ENCODE measurements at regions not wholly inside any gene's neighbourhood (a gene's known extent, or its start where the extent isn't known, plus 50 kb on each side); places are given as distances from the start of the nearest gene placed in this dataset.
"Not testable (repeated sequence)": the region's sequence is repeated elsewhere in the genome, so short reads cannot be mapped to it uniquely, and the experiment has no call there.

DNA sequence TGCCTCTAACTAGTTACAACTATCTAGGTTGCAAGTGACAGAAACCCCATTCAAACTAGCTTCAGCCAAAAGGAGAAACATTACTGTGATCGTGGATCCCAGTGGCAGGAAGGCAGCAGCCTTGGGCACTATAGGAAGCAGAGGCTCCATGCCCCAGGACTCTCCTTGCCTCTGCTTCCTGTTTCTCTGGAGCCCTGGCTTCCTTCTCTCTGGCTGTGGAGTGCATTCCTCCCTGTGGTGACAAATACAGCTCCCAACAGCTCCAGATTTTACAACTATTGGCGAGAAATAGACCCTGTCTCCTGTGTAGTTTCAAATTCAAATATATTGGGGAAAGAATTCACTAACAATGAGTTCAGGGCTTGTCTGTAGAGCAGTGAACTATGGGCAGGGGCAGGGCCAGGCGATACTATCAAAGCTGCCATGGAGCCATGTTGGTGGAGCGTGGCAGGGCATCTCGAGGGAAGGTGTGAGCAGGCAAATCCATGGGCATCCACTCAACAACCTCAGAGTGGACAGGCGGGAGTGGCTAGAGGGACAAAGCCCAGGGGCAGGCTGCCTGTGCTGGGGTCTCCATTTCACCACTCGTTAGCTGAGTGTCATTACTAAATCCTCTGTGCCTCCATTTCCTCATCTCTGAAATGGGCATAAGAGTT lies 189.5 kb downstream of the ERCC6L2 start:
- DNase-seq (ENCODE audit: low spot score), result no peak

DNA sequence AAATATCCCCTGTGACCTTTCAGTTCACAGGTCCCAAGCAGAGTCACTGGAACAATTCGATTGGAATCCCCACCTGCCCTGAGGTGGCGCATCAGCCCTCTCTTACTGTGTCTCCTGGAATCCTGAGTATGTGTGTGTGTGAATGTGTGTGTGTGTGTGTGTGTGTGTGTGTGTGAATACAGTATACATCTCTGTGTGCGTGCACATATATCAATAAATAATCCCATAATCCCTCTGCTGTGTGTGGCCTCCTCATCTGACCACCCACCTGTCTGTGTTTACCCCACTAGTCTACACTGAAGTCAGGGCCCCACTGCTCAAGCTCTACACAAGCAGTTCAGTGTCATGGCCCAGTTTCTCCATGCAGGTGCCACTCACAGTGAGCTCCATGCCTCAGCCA lies 187.4 kb downstream of the ERCC6L2 start:
- no peak for DNase-seq (ENCODE audit: low spot score)

DNA sequence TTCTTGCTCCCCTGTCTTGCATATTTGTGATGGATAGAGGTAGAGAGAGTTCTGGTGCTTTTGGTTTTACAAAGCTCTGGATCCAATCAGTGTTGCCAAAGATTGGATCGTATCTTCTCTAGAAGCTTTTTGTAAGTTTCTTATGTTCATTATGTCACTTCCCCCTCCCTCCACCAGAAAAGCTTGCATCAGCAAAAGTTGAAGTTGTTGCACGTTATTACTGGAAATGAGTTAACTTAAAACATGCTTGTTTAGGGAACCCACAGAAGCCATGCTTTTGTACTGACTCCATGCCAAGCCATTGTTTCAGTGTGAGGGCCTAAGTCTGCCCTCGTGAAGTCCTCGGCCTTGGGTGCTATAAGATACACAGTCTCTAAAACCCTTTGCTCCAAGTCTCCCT lies 186.5 kb downstream of the ERCC6L2 start:
- no peak for DNase-seq (ENCODE audit: low spot score)

DNA sequence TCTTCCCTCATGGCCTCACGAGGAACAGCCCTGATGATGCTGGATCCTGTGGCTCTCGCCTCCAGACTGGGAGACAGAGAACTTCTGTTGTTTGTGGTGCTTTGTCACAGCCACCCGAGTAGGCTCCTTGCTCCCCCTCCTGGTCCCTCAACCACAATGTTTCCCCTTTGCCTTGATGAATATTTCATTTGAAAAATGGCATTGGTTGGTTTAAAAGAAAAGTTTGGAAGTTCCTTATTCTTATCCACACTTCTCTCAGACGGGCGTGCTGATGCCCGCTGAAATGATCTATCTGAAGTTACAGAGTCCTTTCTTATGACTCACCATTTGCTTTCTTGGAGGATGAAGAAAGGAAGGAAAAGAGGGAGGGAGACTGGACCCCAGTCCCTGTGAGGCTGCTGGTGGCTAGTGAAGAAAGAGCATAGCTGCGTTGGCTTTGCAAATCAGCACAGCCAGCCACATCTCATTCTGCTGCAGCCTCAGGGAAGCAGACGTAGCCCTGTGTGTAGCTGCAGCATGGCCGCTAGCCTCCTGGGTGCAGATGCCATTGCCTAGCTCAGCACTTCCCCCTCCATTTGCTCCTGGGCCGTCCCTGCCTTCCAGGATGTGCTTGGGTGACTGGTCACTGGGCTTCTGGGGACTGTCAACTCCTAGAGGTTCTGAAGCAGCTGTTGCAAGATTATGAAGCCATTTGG lies 185.9 kb downstream of the ERCC6L2 start:
- DNase-seq (ENCODE audit: low spot score), result peak; percentile 53

DNA sequence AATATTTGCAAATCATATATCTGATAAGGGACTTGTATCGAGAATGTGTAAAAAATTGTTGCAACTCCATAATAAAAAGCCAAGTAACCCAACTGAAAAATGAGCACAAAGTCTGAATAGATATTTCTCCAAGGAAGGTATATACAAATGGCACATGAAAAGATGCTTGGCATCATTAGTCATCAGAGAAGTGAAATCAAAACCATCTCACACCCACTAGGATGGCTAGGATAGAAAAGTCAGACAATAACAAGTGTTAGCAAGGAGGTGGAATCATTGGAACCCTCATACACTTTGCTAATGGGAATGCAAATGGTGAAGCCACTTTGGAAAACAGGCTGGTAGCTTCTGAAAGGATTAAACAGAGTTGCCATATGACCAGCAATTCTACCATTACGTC lies 182.7 kb downstream of the ERCC6L2 start:
- no peak for DNase-seq (ENCODE audit: low spot score)

DNA sequence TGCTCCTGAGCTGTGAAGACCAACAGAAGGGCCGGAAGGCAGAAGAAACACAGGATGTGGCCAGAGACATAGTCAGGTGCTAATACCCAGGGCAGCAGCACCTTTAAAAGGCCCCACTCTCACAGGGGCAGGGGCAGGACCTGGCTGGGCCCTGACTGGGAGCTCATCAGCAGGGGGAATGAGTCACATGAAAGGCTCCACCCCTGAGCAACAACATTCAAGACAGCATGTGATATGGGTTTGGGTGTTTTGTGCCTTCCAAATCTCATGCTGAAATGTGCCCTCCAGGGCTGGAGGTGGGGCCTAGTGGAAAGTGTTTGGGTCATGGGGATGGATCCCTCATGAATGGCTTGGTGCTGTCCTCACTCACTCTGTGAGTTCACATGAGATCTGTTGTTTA lies 181.7 kb downstream of the ERCC6L2 start:
- DNase-seq (ENCODE audit: low spot score), result no peak

DNA sequence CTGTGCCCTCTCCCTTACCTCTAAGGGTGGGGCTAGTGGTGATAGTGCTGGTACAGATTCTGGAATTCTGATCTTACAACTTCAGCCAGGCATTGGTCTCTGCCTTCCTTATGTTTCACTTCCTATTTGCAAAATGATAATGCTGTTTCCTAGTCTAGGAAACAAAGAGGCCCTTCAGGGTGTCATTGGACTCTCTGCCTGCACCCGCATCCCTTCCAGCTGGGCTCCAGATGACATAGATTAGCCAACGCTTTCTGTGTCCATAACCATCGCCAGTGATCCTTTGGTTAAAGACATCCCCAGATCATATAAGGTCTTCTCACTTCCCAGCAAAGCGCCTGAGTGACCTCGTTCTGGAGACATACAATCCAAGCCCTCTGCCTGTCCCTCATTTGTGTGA lies 180.7 kb downstream of the ERCC6L2 start:
- DNase-seq (ENCODE audit: low spot score), result no peak

DNA sequence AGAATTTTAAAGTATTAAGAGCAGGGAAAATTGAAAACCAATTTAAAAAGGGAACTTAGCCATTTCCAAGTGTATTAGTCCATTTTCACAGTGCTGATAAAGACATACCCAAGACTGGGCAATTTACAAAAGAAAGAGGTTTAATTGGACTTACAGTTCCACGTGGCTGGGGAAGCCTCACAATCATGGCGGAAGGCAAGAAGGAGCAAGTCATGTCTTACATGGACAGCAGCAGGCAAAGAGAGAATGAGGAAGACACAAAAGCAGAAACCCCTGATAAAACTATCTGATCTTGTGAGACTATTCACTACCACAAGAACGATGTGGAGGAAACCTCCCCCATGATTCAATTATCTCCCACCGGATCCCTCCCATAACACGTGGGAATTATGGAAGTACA lies 178.8 kb downstream of the ERCC6L2 start:
- DNase-seq (ENCODE audit: low spot score), result not testable (repeated sequence)

DNA sequence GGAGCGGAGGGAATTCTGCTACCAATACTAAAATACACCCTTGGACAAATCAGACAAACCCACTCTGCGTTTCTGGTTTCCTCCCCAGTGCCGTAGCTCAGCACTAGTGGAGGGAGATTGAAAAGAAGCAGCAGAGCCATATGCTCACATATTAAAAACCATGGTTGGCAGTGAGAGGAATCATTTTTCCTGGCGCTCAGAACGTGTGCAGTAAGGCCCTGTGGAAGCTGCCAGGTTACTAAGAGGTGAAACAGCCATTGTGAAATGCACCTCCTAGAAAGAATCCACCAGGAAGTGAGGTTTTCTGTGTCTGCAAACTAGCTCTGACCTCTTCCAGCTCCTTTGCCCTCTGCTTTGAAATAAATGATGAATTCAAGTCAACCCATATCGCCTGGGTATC lies 177.2 kb downstream of the ERCC6L2 start:
- DNase-seq (ENCODE audit: low spot score), result no peak

DNA sequence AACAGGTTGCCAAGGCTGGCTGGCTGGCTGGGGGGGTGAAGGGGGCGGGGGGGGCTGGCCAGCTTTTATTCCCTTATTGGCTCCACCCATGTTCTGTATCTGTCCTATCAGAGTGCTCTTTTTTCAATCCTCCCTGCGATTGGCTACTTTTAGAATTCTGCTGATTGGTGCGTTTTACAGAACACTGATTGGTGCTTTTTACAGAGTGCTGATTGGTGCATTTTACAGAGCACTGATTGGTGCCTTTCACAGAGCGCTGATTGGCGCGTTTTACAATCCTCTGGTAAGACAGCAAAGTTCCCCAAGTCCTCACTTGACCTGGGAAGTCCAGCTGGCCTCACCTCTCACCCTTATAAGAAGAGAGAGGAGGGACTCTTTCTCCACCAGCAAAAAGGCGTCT lies 175.9 kb downstream of the ERCC6L2 start:
- no peak for DNase-seq (ENCODE audit: low spot score)

DNA sequence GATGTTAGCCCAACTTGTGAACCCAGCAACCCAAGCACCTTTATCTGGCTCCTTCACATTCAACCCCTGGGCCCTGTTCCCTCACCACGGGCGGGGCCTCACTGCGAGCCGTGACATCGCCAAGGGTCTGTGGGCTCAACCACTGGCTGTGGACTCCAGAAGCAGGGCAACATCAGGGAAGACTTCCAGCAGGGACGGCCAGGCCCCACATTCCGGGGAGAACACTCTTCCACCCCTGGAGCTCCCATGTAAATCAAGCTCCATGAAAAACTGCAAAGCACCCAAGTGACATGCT lies 175.3 kb downstream of the ERCC6L2 start:
- DNase-seq (ENCODE audit: low spot score), result no peak

DNA sequence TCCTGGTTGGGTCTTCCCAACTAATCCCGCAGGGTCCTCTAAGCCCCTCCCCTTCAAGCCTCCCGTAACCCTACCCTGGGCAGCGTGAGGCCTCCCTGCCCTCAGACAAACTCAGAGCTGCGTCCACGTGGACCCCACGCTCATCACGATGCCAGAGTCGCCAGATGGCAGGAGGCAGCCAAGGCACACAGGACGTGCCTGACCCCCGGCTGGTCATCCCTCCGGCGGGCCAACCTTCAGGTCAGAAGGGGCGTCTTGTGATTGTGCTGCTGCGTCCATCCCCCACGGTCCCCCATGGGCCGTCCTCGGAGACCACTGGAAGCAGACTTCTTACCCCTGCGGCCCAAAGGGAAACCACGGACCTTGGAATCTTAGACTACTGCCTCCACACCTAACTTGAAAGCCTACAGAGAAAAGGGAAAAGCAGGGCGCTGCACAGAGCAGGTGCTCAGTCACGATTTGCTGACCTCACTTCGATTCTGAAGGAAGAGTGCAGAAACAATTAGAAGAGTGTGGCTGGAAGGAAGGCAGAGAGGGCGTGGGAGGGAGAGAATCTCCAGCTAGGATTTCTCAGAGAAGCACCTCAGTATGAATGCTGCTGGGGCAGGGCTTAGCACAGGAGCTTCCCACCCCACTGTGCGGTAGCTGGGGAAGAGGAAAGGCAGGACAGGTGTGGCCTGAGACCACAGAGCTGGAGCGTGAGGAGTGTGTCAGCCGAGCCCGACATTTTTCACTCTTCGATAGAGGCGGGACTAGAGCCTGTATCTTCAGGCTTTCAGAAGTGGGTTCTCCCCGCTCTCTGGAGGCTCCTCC lies 174.8 kb downstream of the ERCC6L2 start:
- DNase-seq (ENCODE audit: low spot score), result no peak

DNA sequence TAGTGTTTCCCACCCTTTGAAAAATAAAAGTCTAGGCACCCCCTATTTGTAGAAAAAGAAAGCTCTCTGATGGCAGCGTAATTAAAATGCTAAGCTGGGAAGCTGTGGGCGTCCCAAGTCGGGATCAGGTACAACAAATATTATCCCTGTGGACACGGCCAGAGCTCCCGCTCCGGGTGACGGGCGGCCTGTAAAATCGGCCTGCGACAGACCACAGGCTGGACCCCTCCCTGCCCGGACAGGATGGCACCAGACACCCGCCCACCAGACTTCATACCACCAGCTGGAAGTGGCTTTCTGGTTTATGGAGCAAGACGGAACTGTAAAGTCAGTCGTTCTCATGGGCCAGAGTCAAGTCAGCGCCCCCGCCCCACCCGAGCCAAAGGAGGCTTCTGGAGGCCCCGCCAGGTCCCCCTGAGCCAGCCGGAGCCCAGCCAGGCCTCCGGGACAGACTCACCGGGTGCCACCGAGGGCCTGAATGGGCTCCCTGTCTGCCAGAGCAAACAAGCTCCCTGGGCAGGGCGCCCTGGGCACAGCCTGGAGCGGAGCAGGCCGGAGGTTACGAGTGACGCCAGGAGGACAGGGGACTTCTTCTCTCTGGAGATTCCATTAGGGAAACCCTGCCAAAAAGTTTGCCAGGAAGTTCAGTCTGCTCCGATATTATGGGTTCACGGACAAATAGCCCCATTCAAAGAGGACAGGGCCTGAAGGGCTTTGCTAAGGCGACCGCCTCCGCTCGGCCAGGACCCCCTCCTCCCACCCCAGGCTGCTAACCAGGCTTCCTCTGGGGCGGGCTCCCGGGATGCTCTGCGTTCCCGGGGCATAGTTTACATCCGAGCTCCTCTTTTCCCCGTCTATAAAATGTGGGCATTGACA lies 173.7 kb downstream of the ERCC6L2 start:
- DNase-seq (ENCODE audit: low spot score), result no peak

DNA sequence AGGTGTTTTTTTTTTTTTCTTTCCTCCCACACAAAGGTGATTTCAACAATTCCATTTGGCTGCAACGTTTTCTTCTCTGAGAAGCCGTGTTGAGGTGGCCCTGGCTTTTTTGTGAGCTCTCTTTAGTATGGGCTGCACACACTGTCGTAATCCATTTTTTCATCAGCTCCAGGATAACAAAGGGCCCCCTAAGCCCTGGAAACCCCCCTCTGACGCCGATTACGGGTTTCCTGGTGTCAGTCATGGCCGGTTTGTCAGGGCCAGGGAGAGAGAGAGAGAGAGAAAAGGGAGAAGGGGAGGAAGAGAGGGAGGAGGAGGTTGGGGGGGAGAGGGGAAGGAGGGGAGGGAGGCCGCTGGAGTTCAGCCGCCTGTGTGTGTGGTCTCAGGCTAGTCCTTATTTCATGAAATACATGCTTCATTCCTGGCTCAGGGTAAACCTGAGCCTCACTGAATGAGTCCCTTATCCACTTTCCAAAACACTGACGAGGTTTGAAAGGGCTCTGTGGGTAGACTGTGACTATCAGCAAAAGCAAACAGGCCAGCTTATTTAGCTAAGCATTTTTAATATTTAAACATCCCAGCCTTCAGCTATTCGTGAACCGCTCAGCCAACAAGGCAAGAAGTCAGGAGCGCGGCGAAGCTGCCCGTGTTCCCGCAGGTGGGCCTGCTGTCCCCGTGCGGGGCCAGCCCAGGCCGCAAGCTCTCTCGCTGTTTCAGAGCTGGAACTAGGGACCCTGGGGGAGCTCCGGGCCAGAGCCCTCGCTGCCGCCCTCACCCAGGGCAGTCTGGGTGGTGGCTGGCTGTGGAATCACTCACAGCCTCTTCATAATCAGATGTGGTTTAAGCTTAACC lies 172.8 kb downstream of the ERCC6L2 start:
- no peak for DNase-seq (ENCODE audit: low spot score)

DNA sequence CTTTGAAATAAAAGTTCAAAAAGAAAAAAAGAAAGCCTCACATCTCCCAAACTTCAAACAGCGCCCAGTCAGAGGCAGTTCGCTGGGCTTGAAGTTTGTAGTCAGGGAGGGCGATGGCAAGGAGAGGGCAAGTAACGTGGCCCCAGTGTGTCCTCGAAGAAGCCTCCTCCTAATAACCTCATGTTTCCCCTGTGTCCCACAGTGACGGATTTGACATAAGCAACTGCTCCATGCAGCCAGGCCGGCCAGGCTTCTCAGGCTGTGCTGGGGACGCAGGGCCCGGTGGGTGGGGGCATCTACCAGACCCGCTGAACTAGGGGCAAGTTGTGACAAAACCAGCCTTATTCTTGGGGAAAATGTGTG lies 172.2 kb downstream of the ERCC6L2 start:
- no peak for DNase-seq (ENCODE audit: low spot score)

DNA sequence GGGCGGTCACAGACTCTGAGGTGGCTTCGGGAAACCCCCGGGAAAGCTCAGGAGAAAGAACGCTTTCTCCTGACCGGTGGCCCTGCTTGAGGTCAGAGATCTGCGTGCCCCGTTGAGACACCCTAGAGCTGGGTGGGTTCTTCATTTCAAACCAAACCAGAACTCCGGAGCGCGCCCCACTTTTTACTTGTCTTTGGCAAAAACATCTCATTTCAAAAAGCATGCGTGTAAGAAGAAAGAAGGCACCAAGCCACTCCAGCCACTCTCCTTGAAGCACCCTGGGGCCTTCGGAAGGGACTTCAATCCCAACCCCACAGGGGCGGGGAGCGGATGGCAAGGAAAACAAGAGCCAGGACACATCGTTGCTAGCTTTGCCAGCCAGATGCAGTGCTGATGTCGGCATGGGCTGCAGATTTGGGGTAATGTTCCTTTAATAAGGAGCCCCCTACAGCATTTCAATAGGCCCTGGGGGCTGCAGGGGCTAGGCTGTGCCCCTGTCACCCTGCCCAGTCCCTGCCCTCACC lies 171.7 kb downstream of the ERCC6L2 start:
- no peak for DNase-seq (ENCODE audit: low spot score)

DNA sequence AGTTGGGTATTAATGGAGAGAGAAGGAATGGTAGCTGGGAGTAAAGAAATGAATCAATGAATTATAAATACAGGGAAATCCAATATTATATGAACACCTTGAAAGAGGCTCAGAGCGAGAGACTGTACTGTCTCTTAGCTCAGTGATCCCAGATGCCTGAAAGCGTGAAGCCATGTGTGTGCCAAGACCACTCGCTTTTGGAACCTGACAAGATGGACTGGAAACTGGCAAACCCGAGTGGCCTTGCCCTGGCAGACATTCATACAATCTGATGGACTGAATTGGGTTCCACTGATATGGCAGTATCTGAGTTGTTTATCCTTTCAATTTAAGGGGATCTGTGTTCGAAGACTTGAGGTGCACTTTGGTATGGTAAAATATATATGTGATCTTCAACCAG lies 170.3 kb downstream of the ERCC6L2 start:
- no peak for DNase-seq (ENCODE audit: low spot score)

DNA sequence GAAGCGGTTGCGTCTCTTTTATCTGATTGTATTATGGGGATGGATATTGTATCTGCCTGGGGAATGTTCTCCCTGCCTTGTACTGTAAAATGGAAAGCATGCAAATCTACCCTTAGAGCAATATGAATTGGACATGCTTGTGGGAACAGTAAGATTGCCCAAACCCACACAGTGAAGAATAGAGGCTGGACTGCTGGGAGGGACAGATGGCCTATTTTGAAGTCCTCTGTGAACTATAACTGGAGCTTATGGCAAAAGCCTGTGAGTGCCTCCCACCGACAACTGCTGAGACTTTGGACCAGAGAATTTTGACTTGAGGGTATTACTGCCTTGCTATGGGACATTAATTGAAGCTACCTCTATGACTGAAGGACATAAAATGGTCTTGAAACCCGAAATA lies 168.9 kb downstream of the ERCC6L2 start:
- DNase-seq (ENCODE audit: low spot score), result no peak

DNA sequence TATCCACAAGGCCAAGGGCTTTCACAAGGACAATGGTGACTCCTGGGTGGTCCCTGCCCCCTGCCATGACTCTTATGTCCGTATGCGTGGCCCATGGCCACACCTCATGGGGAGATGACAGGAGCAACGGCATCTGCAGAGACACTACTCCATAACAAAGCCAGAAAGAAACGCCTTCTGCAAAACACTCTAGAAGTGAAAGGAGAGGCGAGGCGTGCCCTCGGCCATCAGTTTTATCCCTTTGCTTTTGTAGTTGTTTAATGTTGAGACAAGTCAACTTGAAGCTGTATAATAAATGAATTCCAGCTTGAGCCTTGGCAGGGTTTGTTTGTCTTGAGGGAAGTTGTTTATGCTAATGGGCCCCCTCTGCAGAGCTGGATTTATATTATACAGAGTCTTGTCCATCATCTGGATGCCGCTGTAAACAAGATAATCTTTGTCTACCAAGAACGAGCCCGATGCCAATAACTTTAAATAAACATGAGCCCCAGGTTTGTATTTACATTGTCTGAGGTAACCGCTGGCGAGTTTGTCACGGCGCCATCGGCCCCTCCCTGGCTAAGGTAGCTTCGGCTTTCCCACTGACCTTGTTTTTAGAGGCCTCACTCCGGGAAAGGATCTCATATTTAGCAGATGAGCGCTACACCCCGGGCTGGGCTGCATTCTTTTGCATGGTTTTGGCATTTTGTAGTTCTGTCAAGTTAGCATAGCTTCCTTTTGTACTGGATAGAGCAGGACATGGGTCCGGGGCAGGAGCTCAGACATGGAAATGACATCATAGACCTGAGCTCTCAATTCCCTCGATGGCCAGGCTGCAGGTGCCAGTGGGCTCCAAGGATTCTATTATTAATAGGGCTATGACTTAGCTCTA lies 165.3 kb downstream of the ERCC6L2 start:
- DNase-seq (ENCODE audit: low spot score), result no peak

DNA sequence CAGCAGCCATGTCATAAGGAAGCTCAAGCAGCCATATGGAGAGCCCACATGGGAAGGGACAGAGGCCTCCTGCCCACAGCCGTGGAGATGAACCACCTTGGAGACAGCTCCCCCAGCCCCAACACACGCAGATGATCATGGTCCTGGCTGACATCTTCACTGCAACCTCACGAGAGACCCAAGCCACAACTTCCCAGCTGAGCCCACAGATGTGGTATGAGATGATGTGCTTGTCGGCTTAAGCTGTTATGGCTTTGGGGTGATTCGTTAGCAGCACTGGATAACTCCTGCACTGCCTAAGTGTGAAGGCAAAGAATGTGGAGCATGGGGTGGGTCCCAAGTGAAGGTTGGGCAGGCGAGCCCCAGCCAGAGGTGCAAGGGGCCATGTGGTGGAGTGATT lies 163.4 kb downstream of the ERCC6L2 start:
- no peak for DNase-seq (ENCODE audit: low spot score)
